Vagina (tissue), 2 donors: ENCODE measurements at regions not wholly inside any gene's neighbourhood (a gene's known extent, or its start where the extent isn't known, plus 50 kb on each side); places are given as distances from the start of the nearest gene placed in this dataset.

ENCODE experiments used
- DNase-seq, 2 donors: peaks; one replicate each; pipeline ENCODE4 v3.0.0-alpha.2; 2017; ENCODE audit errors: extremely low spot score in 2 of 2
- H3K27ac ChIP-seq: fragments of 200-600 bp; sonication (generic); one replicate; pipeline ENCODE4 v1.5.1; 2019
- H3K27me3 ChIP-seq: fragments of 200-600 bp; sonication (generic); one replicate; pipeline ENCODE4 v1.5.1; 2019
- H3K36me3 ChIP-seq, 2 donors: fragments of 200-600 bp; sonication (generic); one replicate each; pipeline ENCODE4 v1.5.1; 2017 to 2019
- H3K4me1 ChIP-seq: fragments of 200-600 bp; sonication (generic); one replicate; pipeline ENCODE4 v1.5.1; 2019
- H3K4me3 ChIP-seq, 2 donors: fragments of 200-600 bp; sonication (generic); 1 replicate in 1 of 2; 2 replicates in 1 of 2; pipeline ENCODE4 v1.5.1; 2016 to 2019
- H3K9me3 ChIP-seq: fragments of 200-600 bp; sonication (generic); one replicate; pipeline ENCODE4 v1.5.1; 2019
- POLR2A ChIP-seq, 2 donors: fragments of 450-650 bp; IDR thresholded peaks; one replicate each; pipeline ENCODE4 v1.6.1; 2017; ENCODE audit warnings: antibody characterized with exemption in 2 of 2, mild to moderate bottlenecking in 2 of 2, moderate library complexity in 2 of 2
- POLR2AphosphoS5 ChIP-seq, 2 donors: sonication (generic); formaldehyde crosslinking; IDR thresholded peaks; one replicate each; pipeline ENCODE4 v1.9.0; 2017; ENCODE audit warnings: antibody characterized with exemption in 2 of 2, mild to moderate bottlenecking in 2 of 2, low read depth in 1 of 2; ENCODE audit not compliant: insufficient read depth in 1 of 2
- intact Hi-C: fragments of 100-400 bp; cut with DNase I; formaldehyde crosslinking; loops from one replicate; pipeline ENCODE4 v1.15.1; 2023
- TF ChIP-seq, protein P1 (sequence below), 3 experiments: fragments of 450-650 bp in 2 of 3; fragments of 200-600 bp in 1 of 3; sonication (generic) in 1 of 3; IDR thresholded peaks; one replicate each; pipeline ENCODE4 v1.5.1; 2017 to 2019; ENCODE audit warnings: antibody characterized with exemption in 3 of 3, mild to moderate bottlenecking in 2 of 3, moderate library complexity in 2 of 3

DNA sequence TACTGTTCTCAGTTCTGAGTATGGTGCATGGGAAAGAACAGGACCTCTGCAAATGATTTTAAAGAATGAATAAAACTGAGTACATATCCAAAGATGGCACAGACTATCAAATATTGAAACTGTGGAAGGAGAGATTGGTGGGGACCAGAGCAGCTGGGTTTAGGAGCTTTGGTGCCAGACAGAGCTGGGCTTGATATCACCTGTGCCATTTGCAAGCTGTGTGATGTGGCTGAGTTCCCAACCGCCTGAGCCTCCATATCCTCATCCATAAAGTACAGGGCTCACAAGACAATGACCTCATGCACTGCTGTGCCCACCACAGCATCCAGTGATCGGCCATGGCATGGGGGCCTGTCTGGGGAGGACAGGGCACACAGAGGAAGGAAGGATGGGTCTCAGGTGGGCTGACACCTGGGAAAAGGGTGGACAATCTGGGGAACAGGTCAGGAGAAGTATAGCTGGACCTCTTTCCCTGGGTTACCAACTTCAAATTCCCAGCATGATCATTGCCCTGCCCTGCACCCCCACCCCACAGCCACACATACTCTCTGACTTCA is 83.9 kb upstream of the RAB6C start:
- intact Hi-C loops: no loop called here
- peak; percentile 37 to 69 for DNase-seq

DNA sequence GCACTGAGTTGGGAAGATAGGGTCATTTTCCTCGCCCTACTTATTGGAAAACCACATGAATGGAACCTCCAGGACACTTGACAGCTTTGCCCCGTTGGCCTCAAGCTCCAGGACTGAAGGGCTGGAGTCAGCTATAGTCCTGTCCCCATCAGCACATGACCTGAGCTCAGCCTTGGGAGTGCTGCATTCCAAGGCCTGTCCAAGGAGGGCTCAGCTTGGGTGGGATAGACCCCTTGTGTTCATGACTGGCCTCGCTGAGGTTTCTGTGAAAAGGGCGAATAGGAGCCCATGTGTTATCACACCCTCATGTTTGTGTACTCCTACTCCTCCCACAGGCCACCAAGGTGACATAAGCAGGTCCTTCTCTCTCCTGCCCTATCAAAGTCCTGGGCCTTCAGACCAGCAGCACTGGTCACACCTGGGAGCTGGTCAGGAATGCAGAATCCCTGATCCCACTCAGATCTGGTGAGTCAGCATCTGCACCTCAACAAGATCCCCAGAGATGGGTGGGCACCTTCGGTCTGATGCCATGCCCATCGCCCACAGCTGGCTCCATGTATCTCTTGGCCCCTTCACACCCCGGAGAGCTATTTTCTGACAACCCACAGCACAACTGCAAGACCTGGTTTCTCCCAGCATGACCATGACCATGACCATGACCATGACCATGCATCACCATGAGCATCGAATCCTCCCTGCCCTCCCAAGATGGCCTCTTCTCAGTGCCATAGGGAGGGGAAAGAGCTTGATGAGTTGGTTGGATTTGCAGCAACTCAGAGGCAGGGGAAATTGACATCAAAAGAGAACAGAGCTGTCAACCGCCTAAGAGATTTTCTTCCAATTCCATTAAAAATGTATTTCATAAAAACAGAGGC is 83.0 kb upstream of the RAB6C start:
- intact Hi-C loops: no loop called here
- Histone ChIP-seq H3K4me1 (no peaks in the 10 kb centered on the region), H3K27me3 (no peaks in the 10 kb centered on the region), H3K4me3 (no peak overlapping the region), H3K27ac (no peak overlapping the region), H3K36me3 (no peaks in the 10 kb centered on the region), H3K9me3 (no peaks in the 10 kb centered on the region)
- peak; percentile 46 to 65 for DNase-seq
- TF ChIP-seq, protein P1, sequence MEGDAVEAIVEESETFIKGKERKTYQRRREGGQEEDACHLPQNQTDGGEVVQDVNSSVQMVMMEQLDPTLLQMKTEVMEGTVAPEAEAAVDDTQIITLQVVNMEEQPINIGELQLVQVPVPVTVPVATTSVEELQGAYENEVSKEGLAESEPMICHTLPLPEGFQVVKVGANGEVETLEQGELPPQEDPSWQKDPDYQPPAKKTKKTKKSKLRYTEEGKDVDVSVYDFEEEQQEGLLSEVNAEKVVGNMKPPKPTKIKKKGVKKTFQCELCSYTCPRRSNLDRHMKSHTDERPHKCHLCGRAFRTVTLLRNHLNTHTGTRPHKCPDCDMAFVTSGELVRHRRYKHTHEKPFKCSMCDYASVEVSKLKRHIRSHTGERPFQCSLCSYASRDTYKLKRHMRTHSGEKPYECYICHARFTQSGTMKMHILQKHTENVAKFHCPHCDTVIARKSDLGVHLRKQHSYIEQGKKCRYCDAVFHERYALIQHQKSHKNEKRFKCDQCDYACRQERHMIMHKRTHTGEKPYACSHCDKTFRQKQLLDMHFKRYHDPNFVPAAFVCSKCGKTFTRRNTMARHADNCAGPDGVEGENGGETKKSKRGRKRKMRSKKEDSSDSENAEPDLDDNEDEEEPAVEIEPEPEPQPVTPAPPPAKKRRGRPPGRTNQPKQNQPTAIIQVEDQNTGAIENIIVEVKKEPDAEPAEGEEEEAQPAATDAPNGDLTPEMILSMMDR (IDR thresholded peaks at IDR 0.05): no peak
- no peak for TF ChIP-seq POLR2AphosphoS5 (IDR thresholded peaks at IDR 0.05; ENCODE audit: insufficient read depth in 1 of 2, low read depth in 1 of 2)
- TF ChIP-seq POLR2A (IDR thresholded peaks at IDR 0.05): no peak

More for the DNA sequence above, 83.9 kb upstream of the RAB6C start:
- TF ChIP-seq, protein P1 (IDR thresholded peaks at IDR 0.05): no peak
- TF ChIP-seq POLR2A (IDR thresholded peaks at IDR 0.05) (no peak), POLR2AphosphoS5 (IDR thresholded peaks at IDR 0.05; ENCODE audit: insufficient read depth in 1 of 2, low read depth in 1 of 2) (no peak)
- no peaks in the 10 kb centered on the region for H3K36me3 ChIP-seq
- H3K4me3 ChIP-seq: no peak overlapping the region
- no peaks in the 10 kb centered on the region for H3K27me3 ChIP-seq
- no peaks in the 10 kb centered on the region for H3K9me3 ChIP-seq
- H3K4me1 ChIP-seq: no peaks in the 10 kb centered on the region
- H3K27ac ChIP-seq: no peak overlapping the region

DNA sequence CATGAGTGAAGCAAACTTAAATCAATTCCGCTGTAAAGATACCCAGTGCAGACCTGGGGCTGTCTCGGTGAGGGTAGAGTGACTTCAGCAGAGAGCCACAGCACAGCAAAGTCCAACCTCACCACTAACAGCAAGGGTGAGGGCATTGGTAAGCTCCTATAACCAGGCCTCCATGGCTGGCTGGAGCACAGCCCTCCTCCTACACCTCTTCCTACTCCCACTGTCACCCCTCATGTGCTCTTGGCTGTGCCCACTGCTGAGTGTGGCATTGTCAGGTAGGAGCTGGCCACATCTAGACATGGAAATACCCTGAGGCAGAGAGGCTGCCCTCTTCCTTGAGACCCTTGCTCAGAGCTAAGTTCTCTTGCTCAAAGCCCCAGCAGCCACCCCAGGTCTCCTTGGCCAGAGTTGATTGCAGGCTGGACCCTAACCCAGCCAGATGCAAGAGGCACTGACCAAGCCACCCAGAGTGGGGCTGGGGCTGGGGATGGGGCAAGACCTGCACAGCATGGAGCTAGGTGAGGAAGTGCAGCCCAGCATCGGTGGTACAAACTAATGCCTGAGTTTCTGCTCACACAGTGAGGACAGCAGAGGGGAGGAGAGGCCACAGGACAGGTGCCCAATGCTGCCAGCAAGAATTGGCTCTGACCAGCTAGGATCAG is 77.6 kb upstream of the RAB6C start:
- Histone ChIP-seq H3K4me1 (no peaks in the 10 kb centered on the region), H3K4me3 (no peak overlapping the region), H3K36me3 (no peaks in the 10 kb centered on the region), H3K27me3 (no peaks in the 10 kb centered on the region), H3K9me3 (no peaks in the 10 kb centered on the region), H3K27ac (no peak overlapping the region)
- intact Hi-C loops: no loop called here
- peak; percentile 75 to 77 for DNase-seq
- TF ChIP-seq POLR2A (IDR thresholded peaks at IDR 0.05) (no peak), POLR2AphosphoS5 (IDR thresholded peaks at IDR 0.05; ENCODE audit: insufficient read depth in 1 of 2, low read depth in 1 of 2) (no peak)
- TF ChIP-seq, protein P1 (IDR thresholded peaks at IDR 0.05): no peak

DNA sequence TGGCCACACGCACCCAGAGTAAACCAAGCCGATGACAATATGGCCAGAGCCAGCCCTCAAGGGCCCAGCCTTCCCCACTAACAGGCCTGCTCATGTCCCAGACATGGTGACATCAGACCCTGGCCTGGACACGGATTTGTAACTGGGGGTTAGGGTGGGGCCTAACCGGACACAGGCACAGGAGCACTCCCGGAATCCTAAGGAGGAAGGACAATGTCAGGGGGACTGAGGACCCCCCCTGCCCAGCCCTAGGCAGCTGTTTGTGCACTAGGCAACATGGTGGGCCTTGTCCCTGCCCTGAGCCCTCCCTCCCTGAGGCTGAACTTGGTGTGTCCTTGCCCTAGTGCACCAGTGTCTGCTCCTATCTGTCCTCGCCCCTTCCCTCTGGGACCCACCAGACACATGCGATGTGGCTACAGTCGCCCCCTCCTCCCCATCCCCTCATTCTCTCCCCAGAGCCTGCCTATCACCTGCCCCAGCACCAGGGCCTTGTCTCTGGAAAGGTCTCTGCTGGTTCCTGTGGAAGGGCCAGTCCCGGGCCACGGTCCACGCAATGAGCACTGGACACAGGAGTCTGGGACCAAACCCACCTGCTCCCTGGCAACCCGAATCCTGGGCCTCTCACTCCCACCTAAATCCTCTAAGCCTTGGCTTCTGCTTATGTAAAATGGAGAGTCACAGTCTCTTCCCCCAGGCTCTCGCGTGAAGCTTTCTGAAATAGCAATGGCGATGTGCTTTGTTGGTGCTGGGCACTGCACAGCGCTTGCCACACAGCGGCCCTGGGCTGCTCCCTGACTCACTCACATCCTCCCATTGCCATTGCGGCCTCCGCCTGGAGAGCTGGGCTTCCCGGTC is 76.5 kb upstream of the RAB6C start:
- Histone ChIP-seq H3K4me1 (no peaks in the 10 kb centered on the region), H3K27me3 (no peaks in the 10 kb centered on the region), H3K9me3 (no peaks in the 10 kb centered on the region), H3K36me3 (no peaks in the 10 kb centered on the region), H3K4me3 (no peak overlapping the region), H3K27ac (no peak overlapping the region)
- DNase-seq: peak; percentile 67 to 82
- TF ChIP-seq POLR2A (IDR thresholded peaks at IDR 0.05) (no peak), POLR2AphosphoS5 (IDR thresholded peaks at IDR 0.05; ENCODE audit: insufficient read depth in 1 of 2, low read depth in 1 of 2) (no peak)
- TF ChIP-seq, protein P1 (IDR thresholded peaks at IDR 0.05): no peak
- intact Hi-C loops: no loop called here
